Mesendoderm (in vitro differentiated cells): ENCODE measurements at regions not wholly inside any gene's neighbourhood (a gene's known extent, or its start where the extent isn't known, plus 50 kb on each side); places are given as distances from the start of the nearest gene placed in this dataset.
"Not testable (repeated sequence)": the region's sequence is repeated elsewhere in the genome, so short reads cannot be mapped to it uniquely, and the experiment has no call there.

Source experiments
- DNase-seq: peaks from one replicate; pipeline ENCODE4 v3.0.0; 2013
- H2AK5ac ChIP-seq: 2 replicates; pipeline ENCODE4 v1.6.1; 2013; ENCODE audit warnings: low read length, inconsistent platforms
- H2BK120ac ChIP-seq: 2 replicates; pipeline ENCODE4 v1.6.1; 2013; ENCODE audit warnings: low read depth, mild to moderate bottlenecking, low read length, moderate library complexity, mixed read lengths
- H2BK15ac ChIP-seq: replicated peaks from 2 replicates; pipeline ENCODE4 v1.6.1; 2013; ENCODE audit warnings: low read depth, mild to moderate bottlenecking, moderate library complexity
- H2BK5ac ChIP-seq: 2 replicates; pipeline ENCODE4 v1.6.1; 2013; ENCODE audit warnings: low read length, inconsistent platforms
- H3K18ac ChIP-seq: 2 replicates; pipeline ENCODE4 v1.6.1; 2013; ENCODE audit warnings: mild to moderate bottlenecking, low read length, mixed read lengths
- H3K23ac ChIP-seq: one replicate; pipeline ENCODE4 v1.6.1; 2013; ENCODE audit warnings: low read length
- H3K27ac ChIP-seq: 2 replicates; pipeline ENCODE4 v1.5.1; 2013; ENCODE audit warnings: low read depth, mild to moderate bottlenecking, inconsistent platforms, low read length, moderate library complexity
- H3K27me3 ChIP-seq: 2 replicates; pipeline ENCODE4 v1.6.1; 2013; ENCODE audit warnings: low read length, control low read depth, mild to moderate bottlenecking, inconsistent platforms; ENCODE audit not compliant: insufficient read depth, poor library complexity
- H3K36me3 ChIP-seq: 2 replicates; pipeline ENCODE4 v1.6.1; 2013; ENCODE audit warnings: low read length, inconsistent platforms; ENCODE audit not compliant: control insufficient read depth, insufficient read depth
- H3K4ac ChIP-seq: one replicate; pipeline ENCODE4 v1.6.1; 2013; ENCODE audit warnings: low read depth, mild to moderate bottlenecking, low read length, moderate library complexity
- H3K4me1 ChIP-seq: 2 replicates; pipeline ENCODE4 v1.6.1; 2013; ENCODE audit warnings: low read depth, low read length, inconsistent platforms; ENCODE audit not compliant: control insufficient read depth
- H3K4me2 ChIP-seq: 2 replicates; pipeline ENCODE4 v1.6.1; 2013; ENCODE audit warnings: low read length
- H3K4me3 ChIP-seq: 2 replicates; pipeline ENCODE4 v1.5.1; 2013; ENCODE audit warnings: mild to moderate bottlenecking, low read length
- H3K56ac ChIP-seq: one replicate; pipeline ENCODE4 v1.6.1; 2013; ENCODE audit warnings: low read length
- H3K79me1 ChIP-seq: 2 replicates; pipeline ENCODE4 v1.6.1; 2013; ENCODE audit warnings: low read length, inconsistent platforms
- H3K79me2 ChIP-seq: 2 replicates; pipeline ENCODE4 v1.6.1; 2013; ENCODE audit warnings: mild to moderate bottlenecking, low read length; ENCODE audit not compliant: control insufficient read depth, insufficient read depth
- H3K9ac ChIP-seq: 2 replicates; pipeline ENCODE4 v1.6.1; 2013; ENCODE audit warnings: low read length, inconsistent platforms
- H4K5ac ChIP-seq: one replicate; pipeline ENCODE4 v1.6.1; 2013; ENCODE audit warnings: low read length
- H4K8ac ChIP-seq: one replicate; pipeline ENCODE4 v1.6.1; 2013; ENCODE audit warnings: low read depth, mild to moderate bottlenecking, control low read depth, low read length, moderate library complexity
- WGBS: extraction: QIAGEN DNeasy Blood & Tissue Kit; methylation state at CpG from one replicate; pipeline ENCODE4 v1.1.7; 2013; ENCODE audit warnings: low lambda C conversion rate, missing lambda C conversion rate; ENCODE audit not compliant: insufficient coverage; ENCODE audit errors: extremely low coverage; 5-methylcytosine and 5-hydroxymethylcytosine counted together

DNA sequence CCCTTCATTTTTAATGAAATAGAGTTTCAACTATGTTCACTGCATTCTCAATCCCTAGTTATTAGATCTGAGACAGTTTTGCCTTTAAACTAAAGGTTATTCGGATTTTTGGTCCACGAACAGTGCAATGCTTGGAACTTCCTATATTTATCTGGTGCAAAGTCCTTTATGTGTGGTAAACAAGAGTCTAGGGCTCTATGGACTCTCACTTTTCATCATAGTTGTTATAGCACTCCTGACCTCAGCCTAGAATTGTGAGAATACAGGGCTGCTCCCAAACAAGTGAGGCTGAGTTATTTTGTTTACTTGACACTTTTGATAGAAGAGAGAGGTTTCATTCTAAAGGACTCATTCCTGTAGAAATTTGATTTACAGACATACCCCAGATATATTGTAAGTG, 692.1 kb downstream of the TTLL7 start:
- H3K27me3 ChIP-seq, H3K4ac ChIP-seq, H3K79me2 ChIP-seq, H3K79me1 ChIP-seq, H3K27ac ChIP-seq, H4K5ac ChIP-seq, DNase-seq, H4K8ac ChIP-seq, H3K56ac ChIP-seq, H3K23ac ChIP-seq, H2BK15ac ChIP-seq, H3K36me3 ChIP-seq, H3K4me3 ChIP-seq, H2AK5ac ChIP-seq, H2BK5ac ChIP-seq, H3K18ac ChIP-seq, H3K9ac ChIP-seq, H3K4me2 ChIP-seq, H2BK120ac ChIP-seq, H3K4me1 ChIP-seq: not testable (repeated sequence)
- no CpG with 5 or more reads among the region's 2 CpGs for WGBS

DNA sequence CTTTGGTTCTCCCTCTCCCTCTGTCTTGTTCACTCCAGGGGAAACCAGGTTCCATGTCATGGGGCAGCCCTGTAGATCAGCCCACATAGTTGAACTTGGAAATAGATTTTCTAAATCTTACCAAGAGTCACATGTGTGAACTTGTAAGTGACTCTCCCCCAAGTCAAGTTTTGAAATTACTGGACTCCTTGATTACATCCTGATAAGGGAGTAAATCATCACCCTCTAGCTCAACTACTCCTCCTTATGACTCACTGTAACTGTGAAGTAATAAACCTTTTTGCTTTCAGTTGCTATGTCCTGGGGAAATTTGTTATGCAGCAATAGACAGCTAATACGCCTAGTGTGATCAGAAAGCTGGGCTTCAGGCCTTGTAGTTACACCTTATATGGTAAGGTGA, 703.3 kb downstream of the TTLL7 start:
- H4K8ac ChIP-seq, H3K4ac ChIP-seq, H2BK120ac ChIP-seq, H3K27ac ChIP-seq, H3K23ac ChIP-seq, H3K4me1 ChIP-seq, H3K79me2 ChIP-seq, H3K27me3 ChIP-seq, DNase-seq, H3K56ac ChIP-seq, H2AK5ac ChIP-seq, H4K5ac ChIP-seq, H3K79me1 ChIP-seq, H3K18ac ChIP-seq, H2BK5ac ChIP-seq, H3K4me2 ChIP-seq, H3K36me3 ChIP-seq, H2BK15ac ChIP-seq, H3K9ac ChIP-seq, H3K4me3 ChIP-seq: not testable (repeated sequence)
- no CpG with 5 or more reads among the region's 1 CpG for WGBS

DNA sequence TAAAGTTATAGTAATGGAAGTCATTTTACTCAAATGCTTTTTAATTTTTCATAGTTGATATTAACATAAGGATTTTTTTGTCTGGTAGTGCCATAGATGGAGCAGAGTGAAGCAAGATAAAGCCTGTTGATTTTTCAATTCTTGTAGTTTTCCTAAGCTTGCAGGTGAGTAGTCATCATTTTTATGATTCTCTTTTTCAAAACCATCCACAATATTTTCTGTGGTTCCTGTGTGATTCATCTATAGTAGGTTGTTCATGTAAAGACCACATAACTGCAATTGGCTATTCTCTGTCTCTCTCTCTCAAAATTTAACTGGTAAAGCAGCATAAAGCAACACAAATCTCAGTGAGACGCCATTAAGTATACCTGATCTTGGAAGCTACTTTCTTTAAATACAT, 711.5 kb downstream of the TTLL7 start:
- H3K23ac ChIP-seq, H4K5ac ChIP-seq, H3K4me3 ChIP-seq, H3K36me3 ChIP-seq, H2BK5ac ChIP-seq, H3K27me3 ChIP-seq, H3K4me2 ChIP-seq, H3K4me1 ChIP-seq, DNase-seq, H2AK5ac ChIP-seq, H3K9ac ChIP-seq, H3K56ac ChIP-seq, H2BK120ac ChIP-seq, H3K18ac ChIP-seq, H3K79me2 ChIP-seq, H2BK15ac ChIP-seq, H3K79me1 ChIP-seq, H3K27ac ChIP-seq, H3K4ac ChIP-seq, H4K8ac ChIP-seq: not testable (repeated sequence)
- no CpG with 5 or more reads among the region's 1 CpG for WGBS

DNA sequence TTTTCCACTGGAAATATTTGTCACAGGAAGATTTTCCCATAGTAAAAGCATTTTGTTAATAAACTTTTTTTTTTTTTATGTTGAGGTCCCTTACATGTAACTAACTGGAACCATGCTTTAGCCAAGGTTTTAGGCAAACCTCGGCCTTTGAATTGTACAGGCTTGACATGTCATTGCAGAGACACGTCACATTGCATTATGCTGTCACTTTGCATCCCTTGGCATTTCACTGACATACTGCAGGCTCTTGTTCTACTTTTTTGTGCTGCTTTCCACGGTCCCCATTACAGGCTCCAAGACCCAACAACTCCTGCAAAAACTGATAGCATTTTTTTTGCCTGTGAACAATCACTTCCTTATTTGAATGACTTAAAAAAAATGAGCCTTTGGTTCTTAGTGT, 724.3 kb downstream of the TTLL7 start:
- H3K4me2 ChIP-seq, H3K79me1 ChIP-seq, H3K9ac ChIP-seq, H3K18ac ChIP-seq, H2BK120ac ChIP-seq, H3K56ac ChIP-seq, H4K5ac ChIP-seq, H4K8ac ChIP-seq, H2BK5ac ChIP-seq, DNase-seq, H2AK5ac ChIP-seq, H3K4ac ChIP-seq, H3K27me3 ChIP-seq, H3K23ac ChIP-seq, H3K4me1 ChIP-seq, H3K36me3 ChIP-seq, H3K27ac ChIP-seq, H3K4me3 ChIP-seq, H2BK15ac ChIP-seq, H3K79me2 ChIP-seq: not testable (repeated sequence)
- no CpG with 5 or more reads among the region's 3 CpGs for whole genome bisulfite sequencing

DNA sequence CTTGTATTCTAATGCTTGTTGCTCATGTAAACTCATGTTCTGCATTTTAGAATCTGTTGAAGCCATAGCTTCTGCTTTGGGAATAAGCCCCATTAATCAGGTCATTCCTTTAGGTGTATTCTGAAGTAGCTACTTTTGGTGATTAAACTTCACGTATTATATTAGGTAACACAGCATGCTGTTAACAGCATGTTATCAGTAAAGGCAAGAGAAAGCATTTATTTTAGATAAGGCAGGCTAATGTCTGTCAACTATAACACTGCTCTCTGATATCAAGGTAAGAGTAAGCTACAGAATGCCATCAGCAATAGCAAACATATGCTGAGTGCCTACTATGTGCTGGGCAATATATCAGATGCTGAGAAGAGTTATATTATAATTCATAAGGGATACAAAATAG, 726.4 kb downstream of the TTLL7 start:
- not testable (repeated sequence) for H3K27me3 ChIP-seq, H2BK120ac ChIP-seq, H4K8ac ChIP-seq, H3K23ac ChIP-seq, H3K4me1 ChIP-seq, H2AK5ac ChIP-seq, H3K4me3 ChIP-seq, H3K4ac ChIP-seq, H4K5ac ChIP-seq, H3K27ac ChIP-seq, H3K18ac ChIP-seq, H3K79me1 ChIP-seq, H3K4me2 ChIP-seq, H2BK5ac ChIP-seq, H3K79me2 ChIP-seq, H3K56ac ChIP-seq, H3K36me3 ChIP-seq, H3K9ac ChIP-seq, H2BK15ac ChIP-seq
- peak; percentile 47 for DNase-seq
- WGBS = no CpG with 5 or more reads among the region's 1 CpG

DNA sequence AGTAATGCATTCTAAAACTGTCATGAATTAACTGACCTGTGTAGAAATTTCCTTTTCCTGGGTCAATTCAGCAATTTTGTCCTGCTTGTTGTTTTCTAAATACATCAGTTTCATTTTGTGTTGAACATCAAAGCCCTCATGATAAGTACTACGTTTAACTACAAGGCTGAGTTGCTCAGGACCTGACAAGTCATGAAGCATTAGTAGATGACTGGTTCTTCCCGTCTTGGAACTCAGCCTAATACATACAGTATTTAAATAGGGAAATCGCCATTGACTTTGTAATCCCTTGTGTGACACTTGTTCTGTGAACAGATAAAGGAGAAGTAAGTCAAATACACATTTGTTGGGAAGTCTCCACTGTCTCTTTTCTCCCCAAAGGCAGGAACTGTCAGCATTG, 727.1 kb downstream of the TTLL7 start:
- H3K23ac ChIP-seq, H3K4ac ChIP-seq, H3K79me2 ChIP-seq, H2BK120ac ChIP-seq, H3K9ac ChIP-seq, H3K56ac ChIP-seq, H2AK5ac ChIP-seq, H4K5ac ChIP-seq, H3K18ac ChIP-seq, H3K36me3 ChIP-seq, H3K27ac ChIP-seq, H2BK5ac ChIP-seq, H3K4me1 ChIP-seq, H3K4me3 ChIP-seq, H3K79me1 ChIP-seq, H3K4me2 ChIP-seq, H3K27me3 ChIP-seq, H2BK15ac ChIP-seq, H4K8ac ChIP-seq: not testable (repeated sequence)
- no CpG with 5 or more reads among the region's 3 CpGs for WGBS
- peak; percentile 8 for DNase-seq
